ENCODE measurements at regions not wholly inside any gene's neighbourhood (a gene's known extent, or its start where the extent isn't known, plus 50 kb on each side); places are given as distances from the start of the nearest gene placed in this dataset.

- TF ChIP-seq RBM22 (optimal IDR thresholded peaks at IDR 0.05; ENCODE audit: low read length) (no peak), NAIF1 (CRISPR knock-in tag; IDR thresholded peaks at IDR 0.05; ENCODE audit: borderline replicate concordance) (no peak)
These were observed 183.9 kb upstream of the PWP1 start (continued) for GRCh38 chr12:107501681-107502080.

DNA sequence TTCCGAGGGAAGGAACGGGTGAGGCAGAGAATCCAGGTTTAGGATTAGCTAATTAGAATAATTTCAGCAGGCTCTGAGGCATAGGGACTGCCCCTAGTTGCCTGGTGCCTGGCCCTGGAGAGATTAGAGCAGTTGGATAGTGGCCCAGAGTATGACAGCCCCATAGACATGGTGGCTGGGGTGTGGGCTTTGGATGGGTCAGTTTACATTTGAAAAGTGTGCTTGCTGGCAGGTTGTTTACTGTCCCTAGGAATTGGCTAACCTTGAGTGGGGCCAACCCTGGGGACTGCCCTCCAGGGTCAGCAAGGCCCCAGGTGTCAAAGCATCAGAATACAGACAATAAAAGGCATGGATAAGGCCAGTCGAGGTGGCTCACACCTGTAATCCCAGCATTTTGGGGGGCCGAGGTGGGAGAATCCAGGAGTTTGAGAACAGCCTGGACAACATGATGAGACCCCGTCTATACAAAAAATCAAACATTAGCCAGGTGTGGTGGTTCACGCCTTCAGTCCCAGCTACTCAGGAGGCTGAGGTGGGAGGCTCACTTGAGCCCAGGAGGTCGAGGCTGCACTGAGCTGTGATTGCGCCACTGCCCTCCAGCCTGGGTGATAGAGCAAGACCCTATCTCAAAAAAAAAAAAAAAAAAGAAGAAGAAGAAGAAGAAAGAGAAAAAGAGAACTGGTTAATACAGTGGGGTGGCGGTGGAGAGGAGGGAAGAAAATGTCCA, 182.3 kb upstream of the PWP1 start:
- ATAC-seq, result peak; percentile 88
- Histone ChIP-seq H3K27me3 (ENCODE audit: control insufficient read depth in 1 of 2, insufficient read depth in 2 of 2, low read length in 2 of 2) (no peaks in the 10 kb centered on the region), H4K20me1 (ENCODE audit: insufficient read depth, low read length) (no peaks in the 10 kb centered on the region), H3K27ac (ENCODE audit: extremely low read length, insufficient read depth, low read length) (peak overlapping the region; percentile 21), H3K4me3 (replicated peaks in 1 of 3; ENCODE audit: insufficient read depth in 1 of 3, low read depth in 2 of 3, low read length in 3 of 3) (no peak overlapping the region), H2AFZ (ENCODE audit: low read length) (no peak overlapping the region), H3K79me2 (ENCODE audit: insufficient read depth, low read length) (no peaks in the 10 kb centered on the region), H3K9ac (ENCODE audit: insufficient read depth, low read depth, low read length) (no peak overlapping the region), H3K4me2 (ENCODE audit: low read depth, low read length) (no peak overlapping the region), H3K9me3 (ENCODE audit: low read length) (no peaks in the 10 kb centered on the region), H3K4me1 (ENCODE audit: insufficient read depth, low read length) (peaks cover 42% of the 10 kb centered on the region), H3K36me3 (replicated peaks in 1 of 2; ENCODE audit: control insufficient read depth in 1 of 2, insufficient read depth in 2 of 2, low read length in 2 of 2) (no peaks in the 10 kb centered on the region)
- 43% methylated on average over 9 of the region's 9 CpGs for WGBS (ENCODE audit: low lambda C conversion rate)
- BruUV-seq (replicated peaks), result no TSS peak
- in situ Hi-C loops (cut with HindIII; ENCODE audit: extremely low pct_ligation_motif_present, low pct_unique_long_range_greater_than_20kb), result no loop called here
- POLR2A ChIA-PET, result no interaction called here
- FAIRE-seq, result no peak
- CTCF ChIA-PET (ENCODE audit: low intra/inter-chr PET ratio, low total read pairs), result no interaction called here
- intact Hi-C loops (cut with micrococcal nuclease; ENCODE audit: unreplicated experiment), result no loop called here
- DNase-seq (ENCODE audit: low spot score), result peak; percentile 33
- TF ChIP-seq NFKB2 (CRISPR knock-in tag; IDR thresholded peaks at IDR 0.05; ENCODE audit: borderline replicate concordance), result no peak
- no peak for TF ChIP-seq STAT5B (CRISPR knock-in tag; IDR thresholded peaks at IDR 0.05)
- TF ChIP-seq, protein P1, sequence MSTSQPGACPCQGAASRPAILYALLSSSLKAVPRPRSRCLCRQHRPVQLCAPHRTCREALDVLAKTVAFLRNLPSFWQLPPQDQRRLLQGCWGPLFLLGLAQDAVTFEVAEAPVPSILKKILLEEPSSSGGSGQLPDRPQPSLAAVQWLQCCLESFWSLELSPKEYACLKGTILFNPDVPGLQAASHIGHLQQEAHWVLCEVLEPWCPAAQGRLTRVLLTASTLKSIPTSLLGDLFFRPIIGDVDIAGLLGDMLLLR (CRISPR knock-in tag; IDR thresholded peaks at IDR 0.05), result no peak
- no peak for TF ChIP-seq MED8 (CRISPR knock-in tag; IDR thresholded peaks at IDR 0.05; ENCODE audit: insufficient replicate concordance)
- no peak for TF ChIP-seq ZNF691 (CRISPR knock-in tag; IDR thresholded peaks at IDR 0.05; ENCODE audit: borderline replicate concordance, low read depth)
- no peak for TF ChIP-seq DDIT3 (CRISPR knock-in tag; IDR thresholded peaks at IDR 0.05)
- 0 out of 2 replicates have a peak, but pooled peaks have one; percentile 43 for TF ChIP-seq ZNF264 (CRISPR knock-in tag; IDR thresholded peaks at IDR 0.05)
- TF ChIP-seq ZNF10 (CRISPR knock-in tag; IDR thresholded peaks at IDR 0.05; ENCODE audit: borderline replicate concordance, low read depth), result no peak
- TF ChIP-seq NFYB (CRISPR knock-in tag; IDR thresholded peaks at IDR 0.05), result no peak
- TF ChIP-seq GABPA (IDR thresholded peaks at IDR 0.05; ENCODE audit: low read depth, low read length), result no peak
- TF ChIP-seq GABPA (CRISPR knock-in tag; IDR thresholded peaks at IDR 0.05; ENCODE audit: low read depth), result no peak
- TF ChIP-seq RAD51 (IDR thresholded peaks at IDR 0.05; ENCODE audit: borderline replicate concordance), result no peak
- TF ChIP-seq ZFAT (CRISPR knock-in tag; conservative IDR thresholded peaks at IDR 0.05), result no peak
- TF ChIP-seq ZSCAN31 (CRISPR knock-in tag; IDR thresholded peaks at IDR 0.05; ENCODE audit: low read depth), result no peak
- TF ChIP-seq ZNF556 (CRISPR knock-in tag; IDR thresholded peaks at IDR 0.05; ENCODE audit: borderline replicate concordance), result no peak
- no peak for TF ChIP-seq ZNF160 (CRISPR knock-in tag; IDR thresholded peaks at IDR 0.05)
- TF ChIP-seq DMTF1 (CRISPR knock-in tag; IDR thresholded peaks at IDR 0.05), result no peak
- TF ChIP-seq ZNF331 (CRISPR knock-in tag; IDR thresholded peaks at IDR 0.05), result no peak
- 0 out of 2 replicates have a peak, but pooled peaks have one; percentile 18 for TF ChIP-seq KDM6A (CRISPR knock-in tag; IDR thresholded peaks at IDR 0.05; ENCODE audit: low read depth)
